K562 (cell line): ENCODE measurements at regions not wholly inside any gene's neighbourhood (a gene's known extent, or its start where the extent isn't known, plus 50 kb on each side); places are given as distances from the start of the nearest gene placed in this dataset.

Source experiments
- ATAC-seq: fragments of 200-7000 bp; cut with Tn5 transposase; 3 replicates; pipeline ENCODE4 v1.9.1; 2020; ENCODE audit warnings: moderate library complexity
- BruUV-seq: library from RNA; stranded (reverse); fragments of 400-500 nt; replicated peaks from 2 replicates; lab custom pipeline; 2021; lab: Mats Ljungman, UMichigan
- CTCF ChIA-PET: fragments of 300-600 bp; formaldehyde crosslinking; extraction: SDS; loops from one replicate; lab custom pipeline; 2021; ENCODE audit warnings: low intra/inter-chr PET ratio; lab: Yijun Ruan, JAX
- POLR2A ChIA-PET: fragments of 300-600, 350-650 bp; sonication (Branson Sonifier 250); formaldehyde crosslinking; extraction: SDS; loops from one replicate; lab custom pipeline; 2021; ENCODE audit warnings: antibody characterized with exemption, inconsistent platforms; lab: Yijun Ruan, JAX
- DNase-seq, 4 experiments: peaks; one replicate each; pipeline versions ENCODE4 v3.0.0 to v3.0.0-alpha.2; 2011 to 2018; ENCODE audit warnings: low spot score in 3 of 4, mixed read lengths in 3 of 4; ENCODE audit errors: extremely low read depth in 1 of 4
- FAIRE-seq: peaks from 2 replicates; lab custom pipeline; 2011; peaks lifted over from hg19 to GRCh38; lab: Jason Lieb, UNC
- H2AFZ ChIP-seq: 2 replicates; pipeline ENCODE4 v1.6.0; 2011; ENCODE audit warnings: low read depth, low read length, control low read depth, inconsistent platforms
- H3K27ac ChIP-seq: fragments of 200-600 bp; 3 replicates; pipeline ENCODE4 v1.8.0; 2011; ENCODE audit warnings: low read depth, mild to moderate bottlenecking, control low read depth, inconsistent platforms, low read length, moderate library complexity, mixed read lengths; ENCODE audit errors: extremely low read depth
- H3K27me3 ChIP-seq, 2 experiments: fragments of 300-600 bp in 1 of 2; 2 replicates in 1 of 2; 3 replicates in 1 of 2; pipeline versions ENCODE4 v1.6.0 to v1.8.0; 2011; ENCODE audit warnings: inconsistent platforms in 2 of 2, low read length in 2 of 2, mild to moderate bottlenecking in 1 of 2, mixed read lengths in 1 of 2, moderate library complexity in 1 of 2; ENCODE audit not compliant: control insufficient read depth in 2 of 2, insufficient read depth in 2 of 2
- H3K36me3 ChIP-seq: fragments of 300-600 bp; 3 replicates; pipeline ENCODE4 v1.8.0; 2011; ENCODE audit warnings: mild to moderate bottlenecking, low read length, inconsistent platforms; ENCODE audit not compliant: control insufficient read depth, insufficient read depth
- H3K4me1 ChIP-seq, 2 experiments: fragments of 200-600 bp in 1 of 2; replicated peaks in 1 of 2; 2 replicates in 1 of 2; 3 replicates in 1 of 2; pipeline versions ENCODE4 v1.5.1 to v1.8.0; 2011; ENCODE audit warnings: inconsistent platforms in 2 of 2, low read length in 2 of 2, mild to moderate bottlenecking in 1 of 2, mixed read lengths in 1 of 2, moderate library complexity in 1 of 2; ENCODE audit not compliant: control insufficient read depth in 2 of 2, insufficient read depth in 2 of 2
- H3K4me2 ChIP-seq: 2 replicates; pipeline ENCODE4 v1.6.1; 2011; ENCODE audit warnings: low read length, control low read depth, inconsistent platforms, mixed read lengths; ENCODE audit not compliant: insufficient read depth
- H3K4me3 ChIP-seq: fragments of 200-600 bp; sonication (generic), shearing (Covaris generic); 2 replicates; pipeline ENCODE4 v1.5.1; 2016; ENCODE audit warnings: control low read depth, inconsistent platforms
- H3K79me2 ChIP-seq: fragments of 200-600 bp; 3 replicates; pipeline ENCODE4 v1.8.0; 2011; ENCODE audit warnings: low read length, inconsistent platforms; ENCODE audit not compliant: control insufficient read depth, insufficient read depth
- H3K9ac ChIP-seq, 2 experiments: 2 replicates each; pipeline versions ENCODE4 v1.6.0 to v1.6.1; 2011; ENCODE audit warnings: low read depth in 2 of 2, low read length in 2 of 2, control low read depth in 1 of 2, inconsistent platforms in 1 of 2, mild to moderate bottlenecking in 1 of 2, mixed read lengths in 1 of 2; ENCODE audit not compliant: insufficient read depth in 1 of 2
- H3K9me1 ChIP-seq: one replicate; pipeline ENCODE4 v1.6.0; 2011; ENCODE audit warnings: inconsistent platforms, mild to moderate bottlenecking, low read length, moderate library complexity; ENCODE audit not compliant: control insufficient read depth, insufficient read depth
- H3K9me3 ChIP-seq: replicated peaks from 2 replicates; pipeline ENCODE4 v1.5.1; 2011; ENCODE audit warnings: low read depth, low read length, inconsistent platforms; ENCODE audit not compliant: control insufficient read depth, insufficient read depth
- H4K20me1 ChIP-seq: replicated peaks from 2 replicates; pipeline ENCODE4 v1.6.1; 2011; ENCODE audit warnings: low read length, inconsistent platforms, mixed read lengths; ENCODE audit not compliant: control insufficient read depth, insufficient read depth
- BCL6 ChIP-seq: fragments of 250-450 bp; sonication (Bioruptor Pico); IDR thresholded peaks from 2 replicates; pipeline ENCODE4 v1.4.0; 2020
- BRF1 ChIP-seq: IDR thresholded peaks from 3 replicates; pipeline ENCODE4 v1.6.1; 2011; ENCODE audit warnings: borderline replicate concordance, mild to moderate bottlenecking; ENCODE audit not compliant: insufficient read length; ENCODE audit errors: extremely low read depth
- CBFA2T2 ChIP-seq: fragments of 450-650 bp; conservative IDR thresholded peaks from 2 replicates; pipeline ENCODE4 v1.6.1; 2017; ENCODE audit warnings: mild to moderate bottlenecking
- DIDO1 ChIP-seq: fragments of 450-650 bp; IDR thresholded peaks from 2 replicates; pipeline ENCODE4 v1.6.1; 2016; ENCODE audit warnings: low read depth, missing biosample characterization, missing genetic modification characterization
- E2F4 ChIP-seq: sonication (generic); formaldehyde crosslinking; IDR thresholded peaks from 2 replicates; pipeline ENCODE4 v1.8.0; 2022; ENCODE audit warnings: mild to moderate bottlenecking, low read depth, missing genetic modification reagents
- FOXK2 ChIP-seq, 2 experiments: fragments of 450-650 bp; IDR thresholded peaks in 1 of 2; conservative IDR thresholded peaks in 1 of 2; 2 replicates each; pipeline ENCODE4 v1.6.1; 2016; ENCODE audit warnings: low read depth in 2 of 2, mild to moderate bottlenecking in 1 of 2
- KAT8 ChIP-seq: fragments of 450-650 bp; IDR thresholded peaks from 2 replicates; pipeline ENCODE4 v1.6.1; 2016; ENCODE audit warnings: low read depth, mild to moderate bottlenecking
- MAFK ChIP-seq: IDR thresholded peaks from 2 replicates; pipeline ENCODE4 v1.6.1; 2011; ENCODE audit warnings: low read length, improper control_type of control experiment
- NELFE ChIP-seq: IDR thresholded peaks from 2 replicates; pipeline ENCODE4 v1.6.1; 2011; ENCODE audit warnings: mild to moderate bottlenecking; ENCODE audit not compliant: insufficient read depth, insufficient read length
- RAD51 ChIP-seq: fragments of 450-650 bp; IDR thresholded peaks from 2 replicates; pipeline ENCODE4 v1.7.1; 2016; ENCODE audit warnings: low read depth, mild to moderate bottlenecking, borderline replicate concordance
- RFX1 ChIP-seq: fragments of 450-650 bp; IDR thresholded peaks from 2 replicates; pipeline ENCODE4 v1.6.1; 2016; ENCODE audit warnings: mild to moderate bottlenecking, moderate library complexity
- SMARCC2 ChIP-seq: fragments of 450-650 bp; IDR thresholded peaks from 2 replicates; pipeline ENCODE4 v1.6.1; 2017; ENCODE audit warnings: antibody characterized with exemption, moderate library complexity, mild to moderate bottlenecking, low read depth
- SNIP1 ChIP-seq: fragments of 450-650 bp; IDR thresholded peaks from 2 replicates; pipeline ENCODE4 v1.7.1; 2017; ENCODE audit warnings: low read depth, mild to moderate bottlenecking
- SPI1 ChIP-seq: IDR thresholded peaks from 2 replicates; pipeline ENCODE4 v1.6.1; 2011; ENCODE audit warnings: low read depth, low read length, control low read depth, borderline replicate concordance
- TRIM24 ChIP-seq, 2 experiments: fragments of 450-650 bp; IDR thresholded peaks; 2 replicates each; pipeline ENCODE4 v1.6.1; 2016
- ZC3H8 ChIP-seq: fragments of 450-650 bp; IDR thresholded peaks from 2 replicates; pipeline ENCODE4 v1.6.1; 2017
- ZNF175 ChIP-seq: fragments of 200-800 bp; sonication (Bioruptor generic); IDR thresholded peaks from 2 replicates; pipeline ENCODE4 v1.6.1; 2016; ENCODE audit warnings: low read depth, mild to moderate bottlenecking, missing genetic modification characterization, missing compliant biosample characterization
- ZNF655 ChIP-seq: fragments of 250-450 bp; sonication (Bioruptor Pico); IDR thresholded peaks from 2 replicates; pipeline ENCODE4 v1.5.0; 2021
- ZNF785 ChIP-seq: fragments of 250-450 bp; sonication (Bioruptor Pico); IDR thresholded peaks from 2 replicates; pipeline ENCODE4 v1.4.0; 2020; ENCODE audit warnings: mild to moderate bottlenecking
- in situ Hi-C: fragments of 300-500 bp; cut with MboI; formaldehyde crosslinking; loops from 4 replicates; pipeline ENCODE4 v1.15.0; 2018; ENCODE audit warnings: inconsistent platforms, mixed read lengths
- intact Hi-C: fragments of 100-400 bp; cut with micrococcal nuclease; formaldehyde crosslinking; loops from 2 replicates; pipeline ENCODE4 v1.14.2; 2022

- FAIRE-seq (no peak), DNase-seq (no peak), ATAC-seq (no peak)
- no peaks in the 10 kb centered on the region for H3K36me3 ChIP-seq
- TF ChIP-seq ZNF655 (CRISPR knock-in tag) (no peak), CBFA2T2 (no peak), FOXK2 (conservative IDR thresholded peaks at IDR 0.05 in 1 of 2, IDR thresholded peaks at IDR 0.05 in 1 of 2; ENCODE audit: low read depth in 2 of 2) (no peak), MAFK (no peak), SMARCC2 (no peak), ZC3H8 (no peak), RFX1 (no peak), ZNF175 (CRISPR knock-in tag) (no peak), TRIM24 (IDR thresholded peaks at IDR 0.05) (no peak), DIDO1 (no peak), BRF1 (no peak), BCL6 (CRISPR knock-in tag) (no peak), ZNF785 (no peak), E2F4 (CRISPR knock-in tag) (no peak), RAD51 (no peak), SPI1 (no peak), KAT8 (no peak), NELFE (no peak), SNIP1 (no peak)
- H3K79me2 ChIP-seq = no peaks in the 10 kb centered on the region
- POLR2A ChIA-PET = no interaction called here
- H3K9ac ChIP-seq = no peak overlapping the region
- in situ Hi-C loops = no loop called here
- H2AFZ ChIP-seq = no peak overlapping the region
- H3K4me3 ChIP-seq = no peak overlapping the region
- H3K9me3 ChIP-seq = no peaks in the 10 kb centered on the region
- H3K4me2 ChIP-seq = no peak overlapping the region
- H4K20me1 ChIP-seq = no peaks in the 10 kb centered on the region
- intact Hi-C loops = no loop called here
- no TSS peak for BruUV-seq
- no peaks in the 10 kb centered on the region for H3K9me1 ChIP-seq
- no peaks in the 10 kb centered on the region for H3K4me1 ChIP-seq
- H3K27ac ChIP-seq = no peak overlapping the region
- no peaks in the 10 kb centered on the region for H3K27me3 ChIP-seq
- CTCF ChIA-PET = no interaction called here
These were observed 273.5 kb downstream of the KIF2B start for GRCh38 chr17:54096216-54096615.
